GM06990 (cell line): ENCODE measurements at regions not wholly inside any gene's neighbourhood (a gene's known extent, or its start where the extent isn't known, plus 50 kb on each side); places are given as distances from the start of the nearest gene placed in this dataset.

Experiments
- DNase-seq: peaks from one replicate; pipeline ENCODE4 v3.0.0-alpha.2; 2011; ENCODE audit not compliant: insufficient read length; ENCODE audit errors: extremely low read depth
- H3K27me3 ChIP-seq: replicated peaks from 2 replicates; pipeline ENCODE4 v1.6.0; 2011; ENCODE audit warnings: low read length; ENCODE audit not compliant: control insufficient read depth, insufficient read depth
- H3K36me3 ChIP-seq: 2 replicates; pipeline ENCODE4 v1.5.1; 2011; ENCODE audit warnings: low read length; ENCODE audit not compliant: control insufficient read depth, insufficient read depth
- H3K4me3 ChIP-seq: replicated peaks from 2 replicates; pipeline ENCODE4 v1.5.1; 2011; ENCODE audit warnings: low read depth, mild to moderate bottlenecking, control low read depth, low read length
- TF ChIP-seq, protein P1 (sequence below): IDR thresholded peaks from 2 replicates; pipeline ENCODE4 v1.5.1; 2011; ENCODE audit warnings: low read length, control low read depth, mild to moderate bottlenecking, inconsistent platforms; ENCODE audit not compliant: insufficient read depth, poor library complexity, severe bottlenecking

DNA sequence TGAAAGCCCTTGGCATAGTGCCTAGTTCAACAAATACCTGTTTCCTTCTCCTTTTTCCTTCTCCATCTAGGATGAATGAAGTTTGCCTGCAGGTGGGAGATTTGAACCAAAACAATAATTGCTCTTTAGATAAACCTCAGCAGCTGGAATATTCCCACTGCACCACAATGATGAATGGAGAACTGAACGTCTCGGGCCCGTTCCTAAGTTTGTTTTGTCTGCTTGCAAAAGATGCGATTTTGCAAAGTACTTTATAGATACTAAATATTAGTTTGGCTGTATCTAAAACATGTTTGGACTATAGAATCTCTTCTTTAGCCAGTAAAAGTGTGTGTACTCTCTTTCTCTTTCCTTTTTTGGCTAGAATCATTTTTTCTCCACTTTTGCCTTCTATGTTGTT, 75.8 kb upstream of the BMPER start:
- no peaks in the 10 kb centered on the region for H3K36me3 ChIP-seq
- H3K27me3 ChIP-seq = no peaks in the 10 kb centered on the region; the same call in 1 of the 2 replicates
- TF ChIP-seq, protein P1, sequence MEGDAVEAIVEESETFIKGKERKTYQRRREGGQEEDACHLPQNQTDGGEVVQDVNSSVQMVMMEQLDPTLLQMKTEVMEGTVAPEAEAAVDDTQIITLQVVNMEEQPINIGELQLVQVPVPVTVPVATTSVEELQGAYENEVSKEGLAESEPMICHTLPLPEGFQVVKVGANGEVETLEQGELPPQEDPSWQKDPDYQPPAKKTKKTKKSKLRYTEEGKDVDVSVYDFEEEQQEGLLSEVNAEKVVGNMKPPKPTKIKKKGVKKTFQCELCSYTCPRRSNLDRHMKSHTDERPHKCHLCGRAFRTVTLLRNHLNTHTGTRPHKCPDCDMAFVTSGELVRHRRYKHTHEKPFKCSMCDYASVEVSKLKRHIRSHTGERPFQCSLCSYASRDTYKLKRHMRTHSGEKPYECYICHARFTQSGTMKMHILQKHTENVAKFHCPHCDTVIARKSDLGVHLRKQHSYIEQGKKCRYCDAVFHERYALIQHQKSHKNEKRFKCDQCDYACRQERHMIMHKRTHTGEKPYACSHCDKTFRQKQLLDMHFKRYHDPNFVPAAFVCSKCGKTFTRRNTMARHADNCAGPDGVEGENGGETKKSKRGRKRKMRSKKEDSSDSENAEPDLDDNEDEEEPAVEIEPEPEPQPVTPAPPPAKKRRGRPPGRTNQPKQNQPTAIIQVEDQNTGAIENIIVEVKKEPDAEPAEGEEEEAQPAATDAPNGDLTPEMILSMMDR = no peak
- DNase-seq = no peak
- H3K4me3 ChIP-seq = no peak overlapping the region

DNA sequence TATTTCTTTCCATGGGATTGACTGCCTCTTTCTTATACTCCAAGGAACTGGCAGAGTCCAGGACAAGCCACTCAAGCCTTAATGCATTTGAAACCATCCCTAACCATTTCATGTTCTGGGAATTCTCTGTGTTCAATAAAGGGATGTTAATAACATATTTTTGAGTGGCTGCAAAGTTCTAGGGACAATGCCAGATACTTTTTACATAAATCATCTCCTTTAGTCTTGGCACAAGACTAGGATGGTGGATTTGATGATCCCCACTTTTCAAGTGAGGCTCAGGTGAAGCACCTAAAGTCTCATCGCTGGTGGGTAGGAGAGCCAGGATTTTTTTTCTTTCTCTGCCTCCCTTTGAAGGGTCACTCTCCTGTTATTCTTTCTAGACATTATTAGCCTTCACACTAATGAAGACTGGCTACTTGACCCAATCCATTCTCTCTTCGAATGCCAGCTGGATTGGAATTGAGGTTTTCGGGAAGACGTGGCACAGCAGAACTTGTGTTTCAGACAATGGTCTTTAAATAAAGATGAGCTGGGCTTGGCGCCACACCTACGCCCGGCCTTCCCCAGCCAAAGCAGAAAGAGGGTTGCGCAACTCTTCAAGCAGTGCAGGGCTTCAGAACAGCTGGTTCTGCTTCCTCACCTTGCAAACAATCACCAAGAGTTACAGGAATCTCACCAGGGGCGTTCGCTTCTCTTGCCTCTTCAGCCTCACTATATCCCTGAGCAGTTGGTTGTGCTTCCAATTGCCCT, 73.8 kb upstream of the BMPER start:
- TF ChIP-seq, protein P1 = no peak
- no peak for DNase-seq
- Histone ChIP-seq H3K4me3 (no peak overlapping the region), H3K27me3 (no peaks in the 10 kb centered on the region; the same call in 1 of the 2 replicates), H3K36me3 (no peaks in the 10 kb centered on the region)

DNA sequence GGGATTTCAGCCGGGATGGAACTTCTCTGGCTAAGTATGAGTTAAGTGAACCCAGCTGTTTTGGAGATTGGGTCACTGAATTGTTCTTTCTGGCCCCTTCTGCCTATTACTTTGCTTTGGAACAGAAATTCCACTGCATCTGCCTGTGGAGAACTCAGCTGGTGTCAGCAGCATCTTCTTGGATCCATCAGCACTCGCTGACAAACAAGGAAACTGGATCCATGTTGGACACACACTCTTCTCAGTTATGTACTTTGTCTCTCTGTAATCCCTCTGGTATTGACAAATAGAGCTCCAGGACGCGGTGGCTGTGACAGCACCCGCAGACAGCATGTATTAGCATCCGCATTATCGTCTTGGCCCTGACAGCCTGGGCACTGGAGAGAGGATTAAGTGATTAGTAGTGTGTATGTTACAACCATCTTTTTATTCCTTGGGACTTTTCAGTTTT, 73.0 kb upstream of the BMPER start:
- H3K4me3 ChIP-seq = no peak overlapping the region
- H3K27me3 ChIP-seq = no peaks in the 10 kb centered on the region; the same call in 1 of the 2 replicates
- no peak for DNase-seq
- H3K36me3 ChIP-seq = no peaks in the 10 kb centered on the region
- TF ChIP-seq, protein P1 = no peak

DNA sequence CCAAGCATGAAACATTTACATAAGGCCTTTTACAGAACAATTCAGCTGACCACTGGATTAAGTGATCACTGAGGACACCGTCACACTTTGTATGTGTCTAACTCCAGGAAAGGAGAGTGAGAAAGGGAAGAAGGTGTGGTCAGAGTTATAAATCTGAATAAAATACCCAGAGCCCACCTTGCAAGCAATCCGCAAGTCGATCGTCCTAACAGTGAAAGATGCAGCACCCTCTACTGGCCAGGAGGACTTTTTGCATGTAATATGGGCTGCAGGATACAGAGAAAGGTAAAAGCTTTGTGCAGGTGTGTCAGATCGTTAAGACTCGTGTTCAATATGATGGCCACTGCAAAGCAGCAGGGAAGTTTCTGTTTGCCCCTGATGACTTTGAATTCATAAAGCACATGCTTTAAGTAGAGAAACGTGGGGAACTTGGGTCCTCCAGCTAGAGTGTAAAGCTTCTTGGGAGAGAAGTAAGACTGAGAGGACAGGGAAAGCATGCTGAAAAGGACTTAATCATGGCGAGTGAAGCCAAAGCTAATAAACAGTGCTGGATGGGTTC, 68.5 kb upstream of the BMPER start:
- DNase-seq = no peak
- TF ChIP-seq, protein P1 = peak; percentile 20
- no peaks in the 10 kb centered on the region for H3K36me3 ChIP-seq
- H3K4me3 ChIP-seq = no peak overlapping the region
- H3K27me3 ChIP-seq = no peaks in the 10 kb centered on the region; the same call in 1 of the 2 replicates

DNA sequence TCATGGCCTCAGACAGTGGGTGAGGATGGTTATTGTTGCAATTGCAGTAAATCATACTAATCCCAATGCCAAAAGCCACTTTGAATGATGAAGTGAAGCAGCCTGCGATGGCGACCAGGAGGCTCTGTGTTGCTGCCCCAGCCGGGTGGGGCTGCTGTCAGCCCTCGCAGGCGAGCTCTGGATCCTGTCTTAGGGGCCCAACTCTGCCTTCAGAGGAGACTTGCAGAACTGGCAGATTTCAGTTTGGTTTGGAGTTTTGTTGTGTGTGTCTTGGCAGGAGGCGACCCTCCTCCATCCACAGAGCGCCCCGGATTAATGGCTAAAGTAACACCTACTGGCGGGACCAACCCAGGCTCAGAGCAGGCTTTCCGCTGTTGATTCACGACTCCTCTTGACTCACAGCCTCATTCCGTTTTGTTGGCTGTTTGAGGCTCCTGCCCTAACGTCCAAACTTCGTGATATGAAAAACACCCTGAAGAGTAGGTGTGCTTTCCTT, 67.9 kb upstream of the BMPER start:
- TF ChIP-seq, protein P1 = no peak
- H3K4me3 ChIP-seq = no peak overlapping the region
- no peak for DNase-seq
- H3K27me3 ChIP-seq = no peaks in the 10 kb centered on the region; the same call in 1 of the 2 replicates
- H3K36me3 ChIP-seq = no peaks in the 10 kb centered on the region
